Smooth muscle cell (in vitro differentiated cells): ENCODE measurements at regions not wholly inside any gene's neighbourhood (a gene's known extent, or its start where the extent isn't known, plus 50 kb on each side); places are given as distances from the start of the nearest gene placed in this dataset.

ENCODE experiments used
- DNase-seq: peaks from one replicate; lab custom pipeline; 2025; ENCODE audit not compliant: unreplicated experiment; lab: John Stamatoyannopoulos, UW
- H2AFZ ChIP-seq: fragments of 200-600 bp; sonication (generic); 2 replicates; pipeline ENCODE4 v1.6.0; 2016; ENCODE audit warnings: antibody characterized with exemption, low read depth, mild to moderate bottlenecking
- H3F3A ChIP-seq: fragments of 200-600 bp; sonication (generic); 2 replicates; pipeline ENCODE4 v1.6.0; 2017; ENCODE audit warnings: antibody characterized with exemption, low read depth
- H3K27ac ChIP-seq: fragments of 200-600 bp; sonication (generic); 2 replicates; pipeline ENCODE4 v1.5.1; 2016; ENCODE audit warnings: low read depth, mild to moderate bottlenecking
- H3K27me3 ChIP-seq: fragments of 200-600 bp; sonication (generic); 2 replicates; pipeline ENCODE4 v1.6.1; 2016; ENCODE audit warnings: low read depth, mild to moderate bottlenecking
- H3K36me3 ChIP-seq: fragments of 200-600 bp; sonication (generic); 2 replicates; pipeline ENCODE4 v1.5.1; 2016; ENCODE audit warnings: low read depth
- H3K4me1 ChIP-seq: fragments of 200-600 bp; sonication (generic); 2 replicates; pipeline ENCODE4 v1.5.1; 2016; ENCODE audit warnings: low read depth
- H3K4me2 ChIP-seq: fragments of 200-600 bp; sonication (generic); 2 replicates; pipeline ENCODE4 v1.6.0; 2016; ENCODE audit warnings: mild to moderate bottlenecking
- H3K4me3 ChIP-seq: fragments of 200-600 bp; sonication (generic); 2 replicates; pipeline ENCODE4 v1.5.1; 2016; ENCODE audit warnings: mild to moderate bottlenecking
- H3K79me2 ChIP-seq: fragments of 200-600 bp; sonication (generic); 2 replicates; pipeline ENCODE4 v1.6.0; 2016; ENCODE audit warnings: low read depth, mild to moderate bottlenecking
- H3K9ac ChIP-seq: fragments of 200-600 bp; sonication (generic); 2 replicates; pipeline ENCODE4 v1.6.0; 2016; ENCODE audit warnings: low read depth
- H3K9me3 ChIP-seq: fragments of 200-600 bp; sonication (generic); replicated peaks from 2 replicates; pipeline ENCODE4 v1.5.1; 2016; ENCODE audit warnings: low read depth
- H4K20me1 ChIP-seq: fragments of 200-600 bp; sonication (generic); 2 replicates; pipeline ENCODE4 v1.6.0; 2016; ENCODE audit warnings: low read depth
- CTCF ChIP-seq: fragments of 200-600 bp; sonication (generic); IDR thresholded peaks from 2 replicates; pipeline ENCODE4 v1.5.1; 2017; ENCODE audit warnings: borderline replicate concordance, mild to moderate bottlenecking, antibody characterized with exemption; ENCODE audit not compliant: insufficient read depth, poor library complexity, severe bottlenecking
- WGBS: methylation state at CpG from one replicate; pipeline ENCODE4 v1.1.7; 2016; ENCODE audit warnings: low lambda C conversion rate; 5-methylcytosine and 5-hydroxymethylcytosine counted together

- H3K36me3 ChIP-seq = no peaks in the 10 kb centered on the region
- H3K9me3 ChIP-seq = no peaks in the 10 kb centered on the region
- no peak overlapping the region for H2AFZ ChIP-seq
- WGBS = 95% methylated on average over 1 of the region's 1 CpG
- H3K79me2 ChIP-seq = no peaks in the 10 kb centered on the region
- DNase-seq = no peak
- no peaks in the 10 kb centered on the region for H3F3A ChIP-seq
- H3K27ac ChIP-seq = no peak overlapping the region
- no peak overlapping the region for H3K4me2 ChIP-seq
- H3K4me1 ChIP-seq = no peaks in the 10 kb centered on the region
- H3K9ac ChIP-seq = no peak overlapping the region
- no peaks in the 10 kb centered on the region for H3K27me3 ChIP-seq
- no peak overlapping the region for H3K4me3 ChIP-seq
- no peak for TF ChIP-seq CTCF
- H4K20me1 ChIP-seq = no peaks in the 10 kb centered on the region
These were observed 614.6 kb upstream of the ITGA1 start for GRCh38 chr5:52173133-52173532.

GRCh38 chr5:52177193-52177592 lies 610.5 kb upstream of the ITGA1 start:
- no peaks in the 10 kb centered on the region for H3K36me3 ChIP-seq
- no peaks in the 10 kb centered on the region for H4K20me1 ChIP-seq
- H3K27ac ChIP-seq = no peak overlapping the region
- H3K79me2 ChIP-seq = no peaks in the 10 kb centered on the region
- no peaks in the 10 kb centered on the region for H3F3A ChIP-seq
- no peak for DNase-seq
- H3K27me3 ChIP-seq = no peaks in the 10 kb centered on the region
- H3K4me3 ChIP-seq = no peak overlapping the region
- H3K4me2 ChIP-seq = no peak overlapping the region
- no peak overlapping the region for H3K9ac ChIP-seq
- TF ChIP-seq CTCF = no peak
- no peaks in the 10 kb centered on the region for H3K9me3 ChIP-seq
- H2AFZ ChIP-seq = no peak overlapping the region
- 77% methylated on average over 1 of the region's 1 CpG for WGBS
- no peaks in the 10 kb centered on the region for H3K4me1 ChIP-seq

- Histone ChIP-seq H3K27me3 (no peaks in the 10 kb centered on the region), H3K9me3 (no peaks in the 10 kb centered on the region), H3K36me3 (no peaks in the 10 kb centered on the region), H3K4me2 (no peak overlapping the region), H4K20me1 (no peaks in the 10 kb centered on the region), H3K9ac (no peak overlapping the region), H3K4me1 (no peaks in the 10 kb centered on the region), H3K27ac (no peak overlapping the region), H3K4me3 (no peak overlapping the region), H2AFZ (no peak overlapping the region), H3K79me2 (no peaks in the 10 kb centered on the region), H3F3A (no peaks in the 10 kb centered on the region)
- 81% methylated on average over 2 of the region's 2 CpGs for WGBS
- no peak for TF ChIP-seq CTCF
- no peak for DNase-seq
These were observed 606.3 kb upstream of the ITGA1 start for GRCh38 chr5:52181403-52181802.

- Histone ChIP-seq H3K4me3 (no peak overlapping the region), H3F3A (no peaks in the 10 kb centered on the region), H3K4me1 (no peaks in the 10 kb centered on the region), H3K36me3 (no peaks in the 10 kb centered on the region), H3K9me3 (no peaks in the 10 kb centered on the region), H3K9ac (no peak overlapping the region), H4K20me1 (no peaks in the 10 kb centered on the region), H2AFZ (no peak overlapping the region), H3K79me2 (no peaks in the 10 kb centered on the region), H3K27me3 (no peaks in the 10 kb centered on the region), H3K4me2 (no peak overlapping the region), H3K27ac (no peak overlapping the region)
- DNase-seq = no peak
- TF ChIP-seq CTCF = no peak
These were observed 597.0 kb upstream of the ITGA1 start for GRCh38 chr5:52190737-52191136.
